Breast epithelium (tissue), 4 donors: ENCODE measurements at regions not wholly inside any gene's neighbourhood (a gene's known extent, or its start where the extent isn't known, plus 50 kb on each side); places are given as distances from the start of the nearest gene placed in this dataset.
A peak's percentile ranks its signal among the peaks of the same experiment; 100 is the strongest.
"Not testable (repeated sequence)": the region's sequence is repeated elsewhere in the genome, so short reads cannot be mapped to it uniquely, and the experiment has no call there.

Source experiments
- DNase-seq, 2 donors: peaks; one replicate each; pipeline ENCODE4 v3.0.0-alpha.2; 2019; ENCODE audit warnings: low spot score in 2 of 2
- H3K27ac ChIP-seq, 2 donors: fragments of 200-600 bp; sonication (generic) in 1 of 2; one replicate each; pipeline ENCODE4 v1.5.1; 2016 to 2019; ENCODE audit warnings: mild to moderate bottlenecking in 1 of 2
- H3K27me3 ChIP-seq, 2 donors: fragments of 200-600 bp; sonication (generic) in 1 of 2; one replicate each; pipeline versions ENCODE4 v1.5.1 to v1.6.0; 2017 to 2019; ENCODE audit warnings: control low read depth in 1 of 2, mild to moderate bottlenecking in 1 of 2
- H3K36me3 ChIP-seq: fragments of 200-600 bp; one replicate; pipeline ENCODE4 v1.5.1; 2019
- H3K4me1 ChIP-seq, 2 donors: fragments of 200-600 bp; sonication (generic); one replicate each; pipeline ENCODE4 v1.5.1; 2016 to 2019; ENCODE audit warnings: control low read depth in 1 of 2
- H3K4me3 ChIP-seq, 3 donors: fragments of 200-600 bp; sonication (generic); 1 replicate in 2 of 3; 2 replicates in 1 of 3; pipeline ENCODE4 v1.5.1; 2016 to 2019; ENCODE audit warnings: mild to moderate bottlenecking in 3 of 3, moderate library complexity in 2 of 3
- H3K9me3 ChIP-seq, 2 donors: fragments of 200-600 bp; sonication (generic) in 1 of 2; one replicate each; pipeline ENCODE4 v1.5.1; 2016 to 2019; ENCODE audit warnings: control low read depth in 1 of 2
- CTCF ChIP-seq, 3 donors: fragments of 450-650 bp; IDR thresholded peaks; one replicate each; pipeline ENCODE4 v1.5.1; 2016 to 2017; ENCODE audit warnings: antibody characterized with exemption in 3 of 3, mild to moderate bottlenecking in 3 of 3, moderate library complexity in 3 of 3
- POLR2A ChIP-seq: fragments of 450-650 bp; IDR thresholded peaks from one replicate; pipeline ENCODE4 v1.6.1; 2016; ENCODE audit warnings: antibody characterized with exemption, mild to moderate bottlenecking, moderate library complexity
- POLR2AphosphoS5 ChIP-seq, 3 donors: sonication (generic); formaldehyde crosslinking; IDR thresholded peaks; one replicate each; pipeline ENCODE4 v1.6.1; 2017; ENCODE audit warnings: antibody characterized with exemption in 3 of 3
- intact Hi-C: fragments of 100-400 bp; cut with DNase I; formaldehyde crosslinking; loops from one replicate; pipeline ENCODE4 v1.15.1; 2023; ENCODE audit warnings: low total_unique reads

- H3K36me3 ChIP-seq, result no peaks in the 10 kb centered on the region
- no peak for DNase-seq
- peaks cover 0 to 14% of the 10 kb centered on the region in 2 donors for H3K27me3 ChIP-seq
- intact Hi-C loops, result no loop called here
- H3K4me1 ChIP-seq, result no peaks in the 10 kb centered on the region
- no peak for TF ChIP-seq CTCF (IDR thresholded peaks at IDR 0.05)
- TF ChIP-seq POLR2A, result no peak
- TF ChIP-seq POLR2AphosphoS5 (IDR thresholded peaks at IDR 0.05), result no peak
- H3K27ac ChIP-seq, result no peak overlapping the region
- H3K9me3 ChIP-seq, result peaks cover 0 to 4% of the 10 kb centered on the region in 2 donors
- H3K4me3 ChIP-seq, result no peak overlapping the region
Observed at GRCh38 chr2:132255714-132256113, 94.0 kb upstream of the ANKRD30BL start.

- intact Hi-C loops, result no loop called here
- Histone ChIP-seq H3K36me3 (no peaks in the 10 kb centered on the region), H3K4me1 (no peaks in the 10 kb centered on the region), H3K27me3 (peaks cover 0 to 14% of the 10 kb centered on the region in 2 donors), H3K4me3 (peak overlapping the region in 2 of 3 donors; percentile 45 to 67), H3K27ac (no peak overlapping the region), H3K9me3 (peaks cover 0 to 4% of the 10 kb centered on the region in 2 donors)
- no peak for TF ChIP-seq CTCF (IDR thresholded peaks at IDR 0.05)
- no peak for TF ChIP-seq POLR2A
- DNase-seq, result no peak
Observed at GRCh38 chr2:132256251-132256902, 94.6 kb upstream of the ANKRD30BL start.

GRCh38 chr2:132256903-132257300, 95.2 kb upstream of the ANKRD30BL start:
- H3K36me3 ChIP-seq, DNase-seq, H3K9me3 ChIP-seq, H3K4me1 ChIP-seq, H3K27ac ChIP-seq, intact Hi-C loops: not testable (repeated sequence)
- H3K27me3 ChIP-seq, result peaks cover 0 to 14% of the 10 kb centered on the region in 2 donors
- peak overlapping the region in 2 of 3 donors; percentile 45 to 67 for H3K4me3 ChIP-seq

- intact Hi-C loops, H3K36me3 ChIP-seq, DNase-seq, H3K27ac ChIP-seq, H3K4me1 ChIP-seq, H3K9me3 ChIP-seq: not testable (repeated sequence)
- peaks cover 0 to 14% of the 10 kb centered on the region in 2 donors for H3K27me3 ChIP-seq
- peak overlapping the region in 2 of 3 donors; percentile 45 to 67 for H3K4me3 ChIP-seq
Observed at GRCh38 chr2:132257301-132258171, 95.8 kb upstream of the ANKRD30BL start.

- intact Hi-C loops, H3K27ac ChIP-seq, H3K4me1 ChIP-seq, H3K4me3 ChIP-seq, H3K9me3 ChIP-seq, H3K36me3 ChIP-seq, DNase-seq: not testable (repeated sequence)
- peaks cover 0 to 14% of the 10 kb centered on the region in 2 donors for H3K27me3 ChIP-seq
Observed at GRCh38 chr2:132259276-132259675, 97.5 kb upstream of the ANKRD30BL start.

GRCh38 chr2:132265595-132265994, 103.8 kb upstream of the ANKRD30BL start:
- DNase-seq, intact Hi-C loops, H3K4me1 ChIP-seq: not testable (repeated sequence)

GRCh38 chr2:132267105-132267497, 105.3 kb upstream of the ANKRD30BL start:
- no peak for DNase-seq
- TF ChIP-seq POLR2AphosphoS5 (IDR thresholded peaks at IDR 0.05), result no peak
- no peak for TF ChIP-seq CTCF (IDR thresholded peaks at IDR 0.05)
- no peak for TF ChIP-seq POLR2A
- Histone ChIP-seq H3K27me3 (no peaks in the 10 kb centered on the region), H3K9me3 (no peaks in the 10 kb centered on the region), H3K4me3 (peak overlapping the region in 1 of 3 donors; percentile 60), H3K27ac (peak overlapping the region; percentile 82 to 86), H3K36me3 (no peaks in the 10 kb centered on the region), H3K4me1 (no peaks in the 10 kb centered on the region)
- intact Hi-C loops, result no loop called here

More at GRCh38 chr2:132265595-132265994, 103.8 kb upstream of the ANKRD30BL start:
- H3K9me3 ChIP-seq, H3K4me3 ChIP-seq, H3K36me3 ChIP-seq, H3K27me3 ChIP-seq, H3K27ac ChIP-seq: not testable (repeated sequence)

- H3K9me3 ChIP-seq, intact Hi-C loops, DNase-seq, H3K27me3 ChIP-seq, H3K36me3 ChIP-seq, H3K4me1 ChIP-seq: not testable (repeated sequence)
- Histone ChIP-seq H3K27ac (peak overlapping the region; percentile 82 to 86), H3K4me3 (peak overlapping the region; percentile 2 to 60 (median 33))
Observed at GRCh38 chr2:132267498-132268283, 105.9 kb upstream of the ANKRD30BL start.
